ENCODE measurements at regions not wholly inside any gene's neighbourhood (a gene's known extent, or its start where the extent isn't known, plus 50 kb on each side); places are given as distances from the start of the nearest gene placed in this dataset.

GRCh38 chr1:80054129-80054528, 1047.6 kb upstream of the ADGRL4 start:
- TF ChIP-seq, protein P1, sequence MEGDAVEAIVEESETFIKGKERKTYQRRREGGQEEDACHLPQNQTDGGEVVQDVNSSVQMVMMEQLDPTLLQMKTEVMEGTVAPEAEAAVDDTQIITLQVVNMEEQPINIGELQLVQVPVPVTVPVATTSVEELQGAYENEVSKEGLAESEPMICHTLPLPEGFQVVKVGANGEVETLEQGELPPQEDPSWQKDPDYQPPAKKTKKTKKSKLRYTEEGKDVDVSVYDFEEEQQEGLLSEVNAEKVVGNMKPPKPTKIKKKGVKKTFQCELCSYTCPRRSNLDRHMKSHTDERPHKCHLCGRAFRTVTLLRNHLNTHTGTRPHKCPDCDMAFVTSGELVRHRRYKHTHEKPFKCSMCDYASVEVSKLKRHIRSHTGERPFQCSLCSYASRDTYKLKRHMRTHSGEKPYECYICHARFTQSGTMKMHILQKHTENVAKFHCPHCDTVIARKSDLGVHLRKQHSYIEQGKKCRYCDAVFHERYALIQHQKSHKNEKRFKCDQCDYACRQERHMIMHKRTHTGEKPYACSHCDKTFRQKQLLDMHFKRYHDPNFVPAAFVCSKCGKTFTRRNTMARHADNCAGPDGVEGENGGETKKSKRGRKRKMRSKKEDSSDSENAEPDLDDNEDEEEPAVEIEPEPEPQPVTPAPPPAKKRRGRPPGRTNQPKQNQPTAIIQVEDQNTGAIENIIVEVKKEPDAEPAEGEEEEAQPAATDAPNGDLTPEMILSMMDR (IDR thresholded peaks at IDR 0.05), result no peak
- no peak for TF ChIP-seq POLR2A (IDR thresholded peaks at IDR 0.05)
